Uterus (tissue), 3 donors: ENCODE measurements at regions not wholly inside any gene's neighbourhood (a gene's known extent, or its start where the extent isn't known, plus 50 kb on each side); places are given as distances from the start of the nearest gene placed in this dataset.

ENCODE experiments used
- DNase-seq, 2 donors: peaks; one replicate each; pipeline ENCODE4 v3.0.0-alpha.2; 2019 to 2020
- H3K27ac ChIP-seq, 2 donors: fragments of 200-600 bp; sonication (generic); 1 replicate in 1 of 2; 2 replicates in 1 of 2; pipeline ENCODE4 v1.5.1; 2016 to 2018
- H3K27me3 ChIP-seq, 2 donors: fragments of 200-600 bp; sonication (generic); one replicate each; pipeline ENCODE4 v1.5.1; 2018 to 2019; ENCODE audit warnings: control low read depth in 1 of 2
- H3K36me3 ChIP-seq, 2 donors: fragments of 200-600 bp; sonication (generic); one replicate each; pipeline ENCODE4 v1.5.1; 2019; ENCODE audit warnings: control low read depth in 1 of 2
- H3K4me1 ChIP-seq, 2 donors: fragments of 200-600 bp; sonication (generic); one replicate each; pipeline ENCODE4 v1.5.1; 2018 to 2019; ENCODE audit warnings: control low read depth in 1 of 2
- H3K4me3 ChIP-seq, 2 donors: fragments of 200-600 bp; sonication (generic); 1 replicate in 1 of 2; 2 replicates in 1 of 2; pipeline ENCODE4 v1.5.1; 2018 to 2019; ENCODE audit warnings: mild to moderate bottlenecking in 1 of 2
- H3K9me3 ChIP-seq, 2 donors: fragments of 200-600 bp; sonication (generic); one replicate each; pipeline ENCODE4 v1.5.1; 2019; ENCODE audit warnings: control low read depth in 1 of 2
- POLR2A ChIP-seq, 2 donors: fragments of 450-650 bp; IDR thresholded peaks; one replicate each; pipeline ENCODE4 v1.6.1; 2016; ENCODE audit warnings: antibody characterized with exemption in 2 of 2, mild to moderate bottlenecking in 1 of 2, moderate library complexity in 1 of 2
- intact Hi-C: fragments of 100-400 bp; cut with DNase I; formaldehyde crosslinking; loops from one replicate; pipeline ENCODE4 v1.15.1; 2023; ENCODE audit warnings: low total_unique reads
- TF ChIP-seq, protein P1 (sequence below), 4 experiments: fragments of 200-600 bp in 2 of 4; fragments of 450-650 bp in 2 of 4; sonication (generic) in 2 of 4; IDR thresholded peaks; one replicate each; pipeline ENCODE4 v1.5.1; 2016 to 2019; ENCODE audit warnings: antibody characterized with exemption in 4 of 4, mild to moderate bottlenecking in 2 of 4, moderate library complexity in 1 of 4
- donor health status: DM: yes; HTN: yes; CAD: no.

DNA sequence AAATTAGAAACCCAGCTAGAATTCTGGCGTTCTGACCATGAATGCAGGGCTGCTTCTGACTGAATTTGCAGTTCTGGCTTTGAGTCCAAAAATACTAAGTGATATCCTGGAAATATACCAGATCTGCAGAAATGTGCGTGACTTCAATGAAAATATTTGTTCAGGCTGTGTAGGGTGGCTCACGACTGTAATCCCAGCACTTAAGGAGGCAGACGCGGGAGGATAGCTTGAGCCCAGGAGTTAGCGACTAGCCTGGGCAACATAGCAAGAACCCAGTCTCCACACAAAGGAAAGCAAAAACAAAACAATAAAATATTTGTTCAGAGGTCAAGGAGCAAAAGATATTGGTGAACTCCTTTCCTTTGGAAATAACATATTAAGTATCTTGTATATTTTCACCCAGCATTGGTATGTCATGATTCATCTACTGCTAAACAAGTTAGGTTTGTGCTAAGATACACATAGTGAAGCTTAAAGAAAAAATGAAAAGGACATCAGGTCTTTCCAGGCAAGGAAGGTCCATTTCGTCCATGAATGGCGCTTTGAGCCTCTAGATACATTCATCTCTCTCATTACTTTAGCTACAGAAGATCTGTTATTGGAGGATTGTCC, 239.2 kb downstream of the CMPK2 start:
- no peak overlapping the region for H3K27ac ChIP-seq
- DNase-seq = no peak
- no peaks in the 10 kb centered on the region for H3K27me3 ChIP-seq
- no peaks in the 10 kb centered on the region for H3K36me3 ChIP-seq
- intact Hi-C loops = no loop called here
- TF ChIP-seq, protein P1, sequence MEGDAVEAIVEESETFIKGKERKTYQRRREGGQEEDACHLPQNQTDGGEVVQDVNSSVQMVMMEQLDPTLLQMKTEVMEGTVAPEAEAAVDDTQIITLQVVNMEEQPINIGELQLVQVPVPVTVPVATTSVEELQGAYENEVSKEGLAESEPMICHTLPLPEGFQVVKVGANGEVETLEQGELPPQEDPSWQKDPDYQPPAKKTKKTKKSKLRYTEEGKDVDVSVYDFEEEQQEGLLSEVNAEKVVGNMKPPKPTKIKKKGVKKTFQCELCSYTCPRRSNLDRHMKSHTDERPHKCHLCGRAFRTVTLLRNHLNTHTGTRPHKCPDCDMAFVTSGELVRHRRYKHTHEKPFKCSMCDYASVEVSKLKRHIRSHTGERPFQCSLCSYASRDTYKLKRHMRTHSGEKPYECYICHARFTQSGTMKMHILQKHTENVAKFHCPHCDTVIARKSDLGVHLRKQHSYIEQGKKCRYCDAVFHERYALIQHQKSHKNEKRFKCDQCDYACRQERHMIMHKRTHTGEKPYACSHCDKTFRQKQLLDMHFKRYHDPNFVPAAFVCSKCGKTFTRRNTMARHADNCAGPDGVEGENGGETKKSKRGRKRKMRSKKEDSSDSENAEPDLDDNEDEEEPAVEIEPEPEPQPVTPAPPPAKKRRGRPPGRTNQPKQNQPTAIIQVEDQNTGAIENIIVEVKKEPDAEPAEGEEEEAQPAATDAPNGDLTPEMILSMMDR (IDR thresholded peaks at IDR 0.05) = no peak
- TF ChIP-seq POLR2A (IDR thresholded peaks at IDR 0.05) = no peak
- no peaks in the 10 kb centered on the region for H3K9me3 ChIP-seq
- no peaks in the 10 kb centered on the region for H3K4me1 ChIP-seq
- H3K4me3 ChIP-seq = no peak overlapping the region

DNA sequence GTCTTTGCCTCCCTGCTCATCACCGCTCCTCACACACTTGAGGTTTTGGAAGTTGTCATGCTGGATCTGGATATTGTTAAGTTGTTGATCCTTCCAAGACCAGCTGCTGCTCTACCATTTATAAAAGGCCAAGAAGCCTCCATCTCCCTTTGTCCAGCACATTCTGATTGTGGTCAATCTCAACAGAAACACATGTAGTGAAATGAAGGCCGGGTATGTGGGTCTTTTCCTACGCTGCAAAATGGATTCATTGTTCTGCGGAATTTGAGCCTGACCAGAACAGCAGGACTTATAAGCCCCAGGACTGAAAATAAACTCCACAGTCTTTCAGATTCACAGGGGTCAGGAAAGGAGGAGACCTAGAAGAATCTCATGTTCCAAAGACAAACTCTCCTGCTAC, 238.4 kb downstream of the CMPK2 start:
- intact Hi-C loops = no loop called here

DNA sequence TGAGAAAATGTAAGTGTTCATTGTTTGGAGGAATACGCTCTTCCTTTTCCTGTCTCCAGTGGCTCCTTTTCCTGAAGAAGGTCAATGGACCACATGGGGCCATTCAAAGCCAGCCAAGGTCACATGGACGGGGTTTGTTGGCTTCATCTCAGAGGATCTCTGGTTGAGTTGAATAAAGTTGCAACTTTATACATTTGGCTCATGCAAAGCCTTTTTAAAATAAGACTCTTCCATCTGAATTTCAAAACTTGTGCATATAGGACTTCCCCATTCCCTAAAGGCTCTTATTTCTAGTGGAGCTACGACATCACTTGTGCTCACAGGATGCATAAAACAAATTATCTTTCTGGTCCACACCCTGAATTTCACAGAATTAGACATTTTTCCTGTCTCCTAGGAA, 235.5 kb downstream of the CMPK2 start:
- Histone ChIP-seq H3K27me3 (no peaks in the 10 kb centered on the region), H3K4me3 (no peak overlapping the region), H3K27ac (no peak overlapping the region), H3K9me3 (no peaks in the 10 kb centered on the region), H3K4me1 (no peaks in the 10 kb centered on the region), H3K36me3 (no peaks in the 10 kb centered on the region)
- TF ChIP-seq, protein P1 (IDR thresholded peaks at IDR 0.05) = no peak
- TF ChIP-seq POLR2A (IDR thresholded peaks at IDR 0.05) = no peak
- intact Hi-C loops = no loop called here
- no peak for DNase-seq

More for the DNA sequence above, 238.4 kb downstream of the CMPK2 start:
- no peak for TF ChIP-seq POLR2A (IDR thresholded peaks at IDR 0.05)
- TF ChIP-seq, protein P1 (IDR thresholded peaks at IDR 0.05) = no peak
- Histone ChIP-seq H3K4me3 (no peak overlapping the region), H3K4me1 (no peaks in the 10 kb centered on the region), H3K27me3 (no peaks in the 10 kb centered on the region), H3K27ac (no peak overlapping the region), H3K9me3 (no peaks in the 10 kb centered on the region), H3K36me3 (no peaks in the 10 kb centered on the region)
- no peak for DNase-seq

DNA sequence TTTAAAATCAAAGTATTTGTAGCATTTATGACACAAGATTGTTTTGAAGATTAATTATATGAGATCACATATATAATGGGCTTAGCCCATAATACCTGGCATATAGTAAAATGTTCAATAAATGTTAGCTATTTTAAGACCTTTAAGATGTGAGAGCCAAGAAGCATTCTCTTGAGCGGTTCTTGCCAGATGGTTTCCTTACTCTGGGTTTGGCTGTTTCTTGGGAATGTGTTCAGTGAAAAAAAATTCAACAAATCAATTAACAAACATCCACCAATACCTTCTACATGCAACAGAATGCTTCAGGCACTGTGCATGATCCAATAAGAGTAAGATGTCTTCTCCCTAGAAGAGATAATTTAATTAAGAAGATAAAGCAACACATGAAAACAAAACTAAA, 230.4 kb downstream of the CMPK2 start:
- intact Hi-C loops = no loop called here
- H3K4me1 ChIP-seq = no peaks in the 10 kb centered on the region
- no peak overlapping the region for H3K4me3 ChIP-seq
- H3K36me3 ChIP-seq = no peaks in the 10 kb centered on the region
- no peaks in the 10 kb centered on the region for H3K27me3 ChIP-seq
- no peak overlapping the region for H3K27ac ChIP-seq
- TF ChIP-seq, protein P1 (IDR thresholded peaks at IDR 0.05) = no peak
- DNase-seq = no peak
- no peaks in the 10 kb centered on the region for H3K9me3 ChIP-seq

DNA sequence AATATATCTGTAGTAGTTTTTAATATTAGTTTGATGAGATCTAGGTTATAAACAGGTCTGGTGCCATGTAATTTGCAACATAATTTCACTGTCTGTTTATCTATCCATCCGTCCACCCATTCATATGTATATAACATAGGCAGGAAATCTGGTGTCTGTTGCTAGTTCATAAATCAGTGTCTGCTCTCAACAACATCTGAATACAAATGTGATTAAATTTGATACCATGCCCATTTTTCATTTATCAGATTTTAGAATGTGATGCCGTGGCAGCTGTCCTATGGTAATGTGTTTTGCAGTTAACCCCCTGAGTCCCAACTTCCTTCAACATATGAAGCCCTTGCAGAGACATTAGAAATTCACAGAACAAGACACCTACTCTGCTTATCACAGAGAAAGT, 228.4 kb downstream of the CMPK2 start:
- H3K36me3 ChIP-seq = no peaks in the 10 kb centered on the region

More for the DNA sequence above, 228.4 kb downstream of the CMPK2 start:
- DNase-seq = no peak
- Histone ChIP-seq H3K4me1 (no peaks in the 10 kb centered on the region), H3K27ac (no peak overlapping the region), H3K9me3 (no peaks in the 10 kb centered on the region), H3K4me3 (no peak overlapping the region), H3K27me3 (no peaks in the 10 kb centered on the region)
- intact Hi-C loops = no loop called here
- TF ChIP-seq, protein P1 (IDR thresholded peaks at IDR 0.05) = no peak
- no peak for TF ChIP-seq POLR2A (IDR thresholded peaks at IDR 0.05)
